ENCODE measurements at regions not wholly inside any gene's neighbourhood (a gene's known extent, or its start where the extent isn't known, plus 50 kb on each side); places are given as distances from the start of the nearest gene placed in this dataset.

DNA sequence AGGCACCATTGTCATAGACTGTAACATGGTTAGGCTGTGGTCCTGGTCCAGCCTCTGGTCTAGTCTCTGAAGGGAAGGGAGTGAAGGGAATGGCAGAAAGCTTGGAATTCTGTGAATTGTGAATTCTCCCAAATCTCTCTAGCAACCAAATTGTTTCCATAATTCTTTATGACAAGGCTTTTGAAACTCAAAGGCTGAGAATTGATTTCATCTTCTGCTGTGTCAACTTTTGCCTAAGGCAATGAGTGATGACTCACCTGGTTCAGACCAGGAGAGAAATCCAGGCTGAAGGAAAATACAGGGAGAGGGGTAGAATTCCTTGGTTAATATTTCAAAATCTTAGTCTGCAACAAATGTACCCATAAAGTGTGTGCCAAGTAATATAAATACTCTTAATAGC, 82.6 kb upstream of the ADPGK start:
- DNase-seq (ENCODE audit: low read depth, low spot score), result no peak
- ChIA-PET POLR2A (no interaction called here), CTCF (no interaction called here)
- TF ChIP-seq CTCF (IDR thresholded peaks at IDR 0.05; ENCODE audit: insufficient read depth, low read length, missing control alignments), result no peak
- no peak overlapping the region for H3K4me3 ChIP-seq (ENCODE audit: low read depth, low read length)

GRCh38 chr15:72865486-72865885, 81.9 kb upstream of the ADPGK start:
- ChIA-PET POLR2A (no interaction called here), CTCF (no interaction called here)
- DNase-seq (ENCODE audit: low read depth, low spot score), result no peak
- no peak for TF ChIP-seq CTCF (IDR thresholded peaks at IDR 0.05; ENCODE audit: insufficient read depth, low read length, missing control alignments)
- no peak overlapping the region for H3K4me3 ChIP-seq (ENCODE audit: low read depth, low read length)

DNA sequence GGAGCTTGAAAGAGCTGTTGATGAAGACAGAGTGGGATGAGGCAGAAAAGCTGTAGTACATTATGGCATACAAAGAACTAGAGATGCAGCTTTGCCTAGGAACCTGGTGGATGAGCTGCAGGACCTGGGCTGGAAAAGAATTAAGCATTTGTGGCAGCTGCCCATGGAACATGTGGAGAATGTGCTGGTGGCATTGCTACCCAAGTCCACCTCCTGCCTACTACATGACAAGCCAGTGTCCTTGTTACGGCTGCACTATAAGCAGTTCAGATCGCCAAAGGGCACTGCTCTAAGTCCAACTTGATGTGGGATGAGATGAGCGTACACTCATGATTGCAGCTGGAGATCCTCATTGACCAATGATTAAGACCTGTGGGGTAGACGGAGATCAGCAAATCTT, 81.1 kb upstream of the ADPGK start:
- POLR2A ChIA-PET, result no interaction called here
- CTCF ChIA-PET, result no interaction called here
- no peak for DNase-seq (ENCODE audit: low read depth, low spot score)
- TF ChIP-seq CTCF (IDR thresholded peaks at IDR 0.05; ENCODE audit: insufficient read depth, low read length, missing control alignments), result no peak
- H3K4me3 ChIP-seq (ENCODE audit: low read depth, low read length), result no peak overlapping the region

- DNase-seq (ENCODE audit: low read depth, low spot score), result no peak
- ChIA-PET POLR2A (no interaction called here), CTCF (no interaction called here)
- no peak overlapping the region for H3K4me3 ChIP-seq (ENCODE audit: low read depth, low read length)
- TF ChIP-seq CTCF (IDR thresholded peaks at IDR 0.05; ENCODE audit: insufficient read depth, low read length, missing control alignments), result no peak
Observed at GRCh38 chr15:72861354-72861910, 77.9 kb upstream of the ADPGK start.

GRCh38 chr15:72859757-72860145, 76.2 kb upstream of the ADPGK start:
- CTCF ChIA-PET, result no interaction called here
- TF ChIP-seq CTCF (IDR thresholded peaks at IDR 0.05; ENCODE audit: insufficient read depth, low read length, missing control alignments), result no peak
- DNase-seq (ENCODE audit: low read depth, low spot score), result no peak
- no peak overlapping the region for H3K4me3 ChIP-seq (ENCODE audit: low read depth, low read length)
- POLR2A ChIA-PET, result no interaction called here

GRCh38 chr15:72859017-72859756, 75.6 kb upstream of the ADPGK start:
- CTCF ChIA-PET, result no interaction called here
- POLR2A ChIA-PET, result no interaction called here
- no peak overlapping the region for H3K4me3 ChIP-seq (ENCODE audit: low read depth, low read length)
- DNase-seq (ENCODE audit: low read depth, low spot score), result no peak
- TF ChIP-seq CTCF (IDR thresholded peaks at IDR 0.05; ENCODE audit: insufficient read depth, low read length, missing control alignments), result no peak

All from AG04449 (cell line).